Caco-2 (cell line): ENCODE measurements at regions not wholly inside any gene's neighbourhood (a gene's known extent, or its start where the extent isn't known, plus 50 kb on each side); places are given as distances from the start of the nearest gene placed in this dataset.

Experiments
- BruUV-seq: library from RNA; stranded (reverse); fragments of 400-500 nt; replicated peaks from 2 replicates; lab custom pipeline; 2021; lab: Mats Ljungman, UMichigan
- CTCF ChIA-PET: fragments of 300-600 bp; sonication (Branson Sonifier 250); formaldehyde crosslinking; loops from one replicate; lab custom pipeline; 2022; ENCODE audit warnings: antibody characterized with exemption; lab: Charles Lee
- POLR2A ChIA-PET: fragments of 300-600 bp; sonication (Branson Sonifier 250); formaldehyde crosslinking; loops from one replicate; lab custom pipeline; 2022; ENCODE audit warnings: antibody characterized with exemption; lab: Charles Lee
- DNase-seq, 2 experiments: peaks; one replicate each; pipeline versions ENCODE4 v3.0.0 to v3.0.0-alpha.2; 2020 to 2022
- H3K27me3 ChIP-seq: replicated peaks from 2 replicates; pipeline ENCODE4 v1.6.0; 2011; ENCODE audit warnings: low read length; ENCODE audit not compliant: control insufficient read depth, insufficient read depth
- H3K36me3 ChIP-seq: 2 replicates; pipeline ENCODE4 v1.5.1; 2011; ENCODE audit warnings: low read length; ENCODE audit not compliant: control insufficient read depth, insufficient read depth
- H3K4me1 ChIP-seq: fragments of 250-450 bp; sonication (Bioruptor Pico); 2 replicates; pipeline ENCODE4 v1.5.1; 2020; ENCODE audit warnings: mild to moderate bottlenecking
- H3K4me3 ChIP-seq: 2 replicates; pipeline ENCODE4 v1.5.1; 2011; ENCODE audit warnings: low read depth, mild to moderate bottlenecking, control low read depth, low read length
- H3K9me3 ChIP-seq: fragments of 250-450 bp; sonication (Bioruptor Pico); 2 replicates; pipeline ENCODE4 v1.5.1; 2020; ENCODE audit warnings: mild to moderate bottlenecking, moderate library complexity
- H3K27ac Mint-ChIP-seq: one replicate; pipeline ENCODE4 v1.8.0; 2022; ENCODE audit warnings: mixed read lengths; ENCODE audit not compliant: unreplicated experiment
- H3K27me3 Mint-ChIP-seq: one replicate; pipeline ENCODE4 v1.8.0; 2022; ENCODE audit warnings: mixed read lengths; ENCODE audit not compliant: insufficient read depth, unreplicated experiment
- H3K36me3 Mint-ChIP-seq: one replicate; pipeline ENCODE4 v1.8.0; 2022; ENCODE audit warnings: mild to moderate bottlenecking, mixed read lengths; ENCODE audit not compliant: insufficient read depth, unreplicated experiment
- H3K4me1 Mint-ChIP-seq: one replicate; pipeline ENCODE4 v1.8.0; 2022; ENCODE audit warnings: low read depth, mixed read lengths; ENCODE audit not compliant: unreplicated experiment
- H3K4me3 Mint-ChIP-seq: one replicate; pipeline ENCODE4 v1.8.0; 2022; ENCODE audit warnings: mild to moderate bottlenecking, moderate library complexity, mixed read lengths; ENCODE audit not compliant: unreplicated experiment
- H3K9me3 Mint-ChIP-seq: one replicate; pipeline ENCODE4 v1.8.0; 2022; ENCODE audit warnings: mixed read lengths; ENCODE audit not compliant: unreplicated experiment
- intact Hi-C: fragments of 100-400 bp; cut with micrococcal nuclease; formaldehyde crosslinking; loops from one replicate; pipeline ENCODE4 v1.10.0; 2022; ENCODE audit not compliant: unreplicated experiment
- TF ChIP-seq, protein P1 (sequence below), 2 experiments: fragments of 200-600 bp in 1 of 2; IDR thresholded peaks; 1 replicate in 1 of 2; 2 replicates in 1 of 2; pipeline versions ENCODE4 v1.5.1 to v1.8.0; 2011 to 2022; ENCODE audit warnings: antibody characterized with exemption in 1 of 2, control low read depth in 1 of 2, inconsistent platforms in 1 of 2, low read depth in 1 of 2, low read length in 1 of 2, mild to moderate bottlenecking in 1 of 2, moderate library complexity in 1 of 2; ENCODE audit not compliant: insufficient read depth in 1 of 2, severe bottlenecking in 1 of 2, unreplicated experiment in 1 of 2

DNA sequence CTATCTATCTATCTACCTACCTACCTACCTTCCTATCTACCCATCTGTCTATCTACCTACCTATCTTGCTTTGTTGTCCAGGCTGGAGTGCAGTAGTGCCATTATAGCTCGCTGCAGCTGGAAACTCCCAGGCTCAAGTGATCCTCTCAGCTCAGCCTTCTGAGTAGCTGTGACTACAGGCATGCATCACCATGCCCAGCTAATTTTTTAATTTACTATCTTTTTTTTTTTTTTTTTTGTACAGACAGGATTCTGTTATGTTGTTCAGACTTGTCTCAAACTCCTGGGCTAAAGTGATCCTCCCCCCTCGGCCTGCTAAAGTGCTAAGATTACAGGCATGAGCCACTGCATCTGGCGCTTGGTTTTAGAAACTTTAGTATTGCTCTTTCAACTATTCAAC lies 762.4 kb downstream of the SLC6A15 start:
- no TSS peak for BruUV-seq
- Histone ChIP-seq H3K9me3 (no peaks in the 10 kb centered on the region), H3K36me3 (no peaks in the 10 kb centered on the region), H3K4me1 (no peaks in the 10 kb centered on the region), H3K4me3 (no peak overlapping the region), H3K27me3 (no peaks in the 10 kb centered on the region)
- Mint-ChIP-seq H3K9me3 (peaks cover 28% of the 10 kb centered on the region), H3K27me3 (no peaks in the 10 kb centered on the region), H3K27ac (no peak overlapping the region), H3K4me3 (no peak overlapping the region), H3K4me1 (no peaks in the 10 kb centered on the region), H3K36me3 (no peaks in the 10 kb centered on the region)
- ChIA-PET POLR2A (no interaction called here), CTCF (no interaction called here)
- DNase-seq = no peak
- TF ChIP-seq, protein P1, sequence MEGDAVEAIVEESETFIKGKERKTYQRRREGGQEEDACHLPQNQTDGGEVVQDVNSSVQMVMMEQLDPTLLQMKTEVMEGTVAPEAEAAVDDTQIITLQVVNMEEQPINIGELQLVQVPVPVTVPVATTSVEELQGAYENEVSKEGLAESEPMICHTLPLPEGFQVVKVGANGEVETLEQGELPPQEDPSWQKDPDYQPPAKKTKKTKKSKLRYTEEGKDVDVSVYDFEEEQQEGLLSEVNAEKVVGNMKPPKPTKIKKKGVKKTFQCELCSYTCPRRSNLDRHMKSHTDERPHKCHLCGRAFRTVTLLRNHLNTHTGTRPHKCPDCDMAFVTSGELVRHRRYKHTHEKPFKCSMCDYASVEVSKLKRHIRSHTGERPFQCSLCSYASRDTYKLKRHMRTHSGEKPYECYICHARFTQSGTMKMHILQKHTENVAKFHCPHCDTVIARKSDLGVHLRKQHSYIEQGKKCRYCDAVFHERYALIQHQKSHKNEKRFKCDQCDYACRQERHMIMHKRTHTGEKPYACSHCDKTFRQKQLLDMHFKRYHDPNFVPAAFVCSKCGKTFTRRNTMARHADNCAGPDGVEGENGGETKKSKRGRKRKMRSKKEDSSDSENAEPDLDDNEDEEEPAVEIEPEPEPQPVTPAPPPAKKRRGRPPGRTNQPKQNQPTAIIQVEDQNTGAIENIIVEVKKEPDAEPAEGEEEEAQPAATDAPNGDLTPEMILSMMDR (IDR thresholded peaks at IDR 0.05; ENCODE audit: insufficient read depth in 1 of 2, low read depth in 1 of 2, low read length in 1 of 2, severe bottlenecking in 1 of 2, unreplicated experiment in 1 of 2) = no peak
- intact Hi-C loops = no loop called here

DNA sequence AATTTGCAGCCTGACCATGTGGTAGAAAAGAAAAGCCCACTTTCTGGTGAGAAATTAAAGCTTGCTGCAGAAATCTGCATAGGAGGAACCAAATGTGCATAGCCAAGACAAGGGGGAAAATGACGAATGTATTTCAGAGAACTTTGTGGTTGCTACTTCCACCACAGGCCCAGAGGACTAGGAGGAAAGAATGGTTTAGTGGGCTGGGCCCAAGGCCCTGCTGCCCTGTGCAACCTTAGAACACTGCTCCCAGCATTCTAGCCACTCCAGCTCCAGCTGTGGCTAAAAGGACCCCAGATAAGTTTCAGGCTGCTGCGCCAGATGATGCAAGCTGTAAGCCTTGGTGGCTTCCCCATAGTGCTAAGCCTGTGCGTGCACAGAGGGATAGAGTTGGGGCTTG lies 764.3 kb downstream of the SLC6A15 start:
- Histone ChIP-seq H3K9me3 (no peaks in the 10 kb centered on the region), H3K36me3 (no peaks in the 10 kb centered on the region), H3K4me1 (no peaks in the 10 kb centered on the region), H3K27me3 (no peaks in the 10 kb centered on the region), H3K4me3 (no peak overlapping the region)
- peaks cover 28% of the 10 kb centered on the region for H3K9me3 Mint-ChIP-seq
- H3K27ac Mint-ChIP-seq = no peak overlapping the region
- no TSS peak for BruUV-seq
- H3K4me3 Mint-ChIP-seq = no peak overlapping the region
- TF ChIP-seq, protein P1 (IDR thresholded peaks at IDR 0.05; ENCODE audit: insufficient read depth in 1 of 2, low read depth in 1 of 2, low read length in 1 of 2, severe bottlenecking in 1 of 2, unreplicated experiment in 1 of 2) = no peak
- no peaks in the 10 kb centered on the region for H3K36me3 Mint-ChIP-seq
- ChIA-PET POLR2A (no interaction called here), CTCF (no interaction called here)
- H3K27me3 Mint-ChIP-seq = no peaks in the 10 kb centered on the region
- DNase-seq = no peak
- no peaks in the 10 kb centered on the region for H3K4me1 Mint-ChIP-seq
- intact Hi-C loops = no loop called here

DNA sequence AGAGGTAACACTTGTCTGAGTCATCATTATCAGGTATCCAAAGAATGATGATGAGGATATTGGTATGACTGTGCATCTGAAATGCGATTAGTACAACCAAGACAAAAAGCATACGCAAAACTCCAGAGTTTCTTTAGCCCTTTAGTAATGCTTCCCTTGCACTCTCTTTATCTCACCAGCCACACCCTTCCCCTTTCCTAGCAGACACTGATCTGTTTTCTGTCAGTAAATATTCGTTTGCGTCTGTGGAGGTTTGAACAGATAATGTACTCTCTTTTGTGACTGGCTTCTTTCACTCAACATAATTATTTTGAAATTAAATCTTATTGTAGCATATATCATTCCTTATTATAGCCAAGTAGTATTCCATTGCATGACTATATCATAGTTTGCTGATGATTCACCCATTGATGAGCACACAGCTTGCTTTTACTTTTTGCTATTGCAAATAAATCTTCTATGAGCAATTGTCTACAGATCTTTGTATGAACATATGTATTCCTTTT lies 775.7 kb downstream of the SLC6A15 start:
- intact Hi-C loops = no loop called here
- Mint-ChIP-seq H3K4me1 (no peaks in the 10 kb centered on the region), H3K27ac (no peak overlapping the region), H3K9me3 (no peaks in the 10 kb centered on the region), H3K4me3 (no peak overlapping the region), H3K36me3 (no peaks in the 10 kb centered on the region), H3K27me3 (no peaks in the 10 kb centered on the region)
- no peaks in the 10 kb centered on the region for H3K36me3 ChIP-seq
- H3K4me3 ChIP-seq = no peak overlapping the region
- CTCF ChIA-PET = no interaction called here
- H3K9me3 ChIP-seq = no peaks in the 10 kb centered on the region
- DNase-seq = no peak
- H3K4me1 ChIP-seq = no peaks in the 10 kb centered on the region
- no peaks in the 10 kb centered on the region for H3K27me3 ChIP-seq
- BruUV-seq = no TSS peak
- TF ChIP-seq, protein P1 (IDR thresholded peaks at IDR 0.05; ENCODE audit: insufficient read depth in 1 of 2, low read depth in 1 of 2, low read length in 1 of 2, severe bottlenecking in 1 of 2, unreplicated experiment in 1 of 2) = no peak
- POLR2A ChIA-PET = no interaction called here
